Epithelial cell of proximal tubule (primary cell): ENCODE measurements at regions not wholly inside any gene's neighbourhood (a gene's known extent, or its start where the extent isn't known, plus 50 kb on each side); places are given as distances from the start of the nearest gene placed in this dataset.

Experiments
- DNase-seq: peaks from one replicate; pipeline ENCODE4 v3.0.0-alpha.2; 2011; ENCODE audit warnings: low read depth
- H3K4me3 ChIP-seq: 2 replicates; pipeline ENCODE4 v1.5.1; 2011; ENCODE audit warnings: low read depth, mild to moderate bottlenecking, low read length
- TF ChIP-seq, protein P1 (sequence below): conservative IDR thresholded peaks from 2 replicates; pipeline ENCODE4 v1.5.1; 2012; ENCODE audit warnings: low read depth, mild to moderate bottlenecking, low read length

DNA sequence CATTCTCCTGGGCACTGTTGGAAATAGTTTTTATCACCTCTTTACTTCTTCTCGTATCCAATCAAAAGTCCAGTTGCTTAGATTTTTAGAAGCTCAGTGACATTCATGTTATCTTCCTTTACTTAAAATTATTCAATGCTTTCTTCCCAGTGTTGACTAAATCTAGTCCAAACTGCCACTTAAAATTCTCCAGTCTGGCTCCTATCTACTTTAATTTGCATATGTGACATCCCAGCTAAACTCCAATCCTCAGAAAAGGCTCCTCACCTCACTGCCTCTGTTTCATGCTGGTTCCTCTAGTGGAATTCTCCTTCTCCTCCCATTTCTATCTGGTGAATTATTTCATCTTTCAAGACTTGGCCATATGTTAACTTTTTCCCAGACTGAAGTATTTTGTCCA is 1238.7 kb upstream of the WWC1 start:
- no peak overlapping the region for H3K4me3 ChIP-seq
- DNase-seq = no peak
- TF ChIP-seq, protein P1, sequence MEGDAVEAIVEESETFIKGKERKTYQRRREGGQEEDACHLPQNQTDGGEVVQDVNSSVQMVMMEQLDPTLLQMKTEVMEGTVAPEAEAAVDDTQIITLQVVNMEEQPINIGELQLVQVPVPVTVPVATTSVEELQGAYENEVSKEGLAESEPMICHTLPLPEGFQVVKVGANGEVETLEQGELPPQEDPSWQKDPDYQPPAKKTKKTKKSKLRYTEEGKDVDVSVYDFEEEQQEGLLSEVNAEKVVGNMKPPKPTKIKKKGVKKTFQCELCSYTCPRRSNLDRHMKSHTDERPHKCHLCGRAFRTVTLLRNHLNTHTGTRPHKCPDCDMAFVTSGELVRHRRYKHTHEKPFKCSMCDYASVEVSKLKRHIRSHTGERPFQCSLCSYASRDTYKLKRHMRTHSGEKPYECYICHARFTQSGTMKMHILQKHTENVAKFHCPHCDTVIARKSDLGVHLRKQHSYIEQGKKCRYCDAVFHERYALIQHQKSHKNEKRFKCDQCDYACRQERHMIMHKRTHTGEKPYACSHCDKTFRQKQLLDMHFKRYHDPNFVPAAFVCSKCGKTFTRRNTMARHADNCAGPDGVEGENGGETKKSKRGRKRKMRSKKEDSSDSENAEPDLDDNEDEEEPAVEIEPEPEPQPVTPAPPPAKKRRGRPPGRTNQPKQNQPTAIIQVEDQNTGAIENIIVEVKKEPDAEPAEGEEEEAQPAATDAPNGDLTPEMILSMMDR = no peak

DNA sequence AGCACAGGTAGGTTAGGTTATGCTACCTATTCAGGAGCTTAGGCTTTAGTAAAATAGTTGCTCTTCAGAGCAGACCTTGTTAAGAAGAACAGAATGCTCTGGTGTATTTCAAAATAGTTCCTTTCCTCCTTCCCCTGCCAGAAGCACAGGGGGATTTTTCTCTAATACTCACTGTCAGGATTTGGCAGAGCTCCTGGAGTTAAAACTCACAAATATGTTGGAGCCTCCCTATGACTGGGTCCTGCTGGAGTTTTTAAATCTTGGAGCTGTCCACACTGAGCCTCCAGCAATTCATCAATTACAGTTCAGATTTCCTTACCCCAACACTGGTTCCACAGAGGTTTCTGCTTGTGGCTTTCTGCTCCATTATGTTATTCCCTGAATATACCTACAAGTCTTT is 1233.8 kb upstream of the WWC1 start:
- TF ChIP-seq, protein P1 = no peak
- DNase-seq = no peak
- no peak overlapping the region for H3K4me3 ChIP-seq

- H3K4me3 ChIP-seq = no peak overlapping the region
- no peak for DNase-seq
- TF ChIP-seq, protein P1 = no peak
These were observed 1229.8 kb upstream of the WWC1 start for GRCh38 chr5:167061695-167062094.

DNA sequence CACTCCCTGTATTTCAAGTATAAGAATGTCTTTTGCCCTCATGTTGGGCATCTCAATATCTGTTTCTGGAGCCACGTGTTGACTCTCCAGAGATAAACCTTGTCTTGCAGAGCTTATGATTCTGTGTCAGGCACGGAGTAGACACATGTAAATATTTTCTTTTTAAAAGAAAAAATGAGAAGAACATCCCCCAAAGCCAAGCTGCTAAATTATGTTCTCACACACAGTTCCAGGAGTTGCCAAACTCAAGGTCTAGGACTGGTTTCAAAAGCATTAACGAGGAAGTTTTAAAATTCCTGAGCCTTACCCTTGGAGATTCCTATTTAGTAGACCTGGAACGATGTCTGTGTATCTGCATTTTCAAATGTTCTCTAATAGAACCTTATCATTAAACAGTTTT is 1228.3 kb upstream of the WWC1 start:
- no peak overlapping the region for H3K4me3 ChIP-seq
- TF ChIP-seq, protein P1 = no peak
- DNase-seq = no peak

GRCh38 chr5:167063788-167064187 is 1227.7 kb upstream of the WWC1 start:
- TF ChIP-seq, protein P1 = no peak
- no peak for DNase-seq
- H3K4me3 ChIP-seq = no peak overlapping the region

GRCh38 chr5:167064198-167064776 is 1227.2 kb upstream of the WWC1 start:
- TF ChIP-seq, protein P1 = no peak
- DNase-seq = no peak
- H3K4me3 ChIP-seq = no peak overlapping the region

- TF ChIP-seq, protein P1 = no peak
- peak; percentile 9 for DNase-seq
- H3K4me3 ChIP-seq = no peak overlapping the region
These were observed 1225.7 kb upstream of the WWC1 start for GRCh38 chr5:167065794-167066193.
